ENCODE measurements at regions not wholly inside any gene's neighbourhood (a gene's known extent, or its start where the extent isn't known, plus 50 kb on each side); places are given as distances from the start of the nearest gene placed in this dataset.
"Not testable (repeated sequence)": the region's sequence is repeated elsewhere in the genome, so short reads cannot be mapped to it uniquely, and the experiment has no call there.

DNA sequence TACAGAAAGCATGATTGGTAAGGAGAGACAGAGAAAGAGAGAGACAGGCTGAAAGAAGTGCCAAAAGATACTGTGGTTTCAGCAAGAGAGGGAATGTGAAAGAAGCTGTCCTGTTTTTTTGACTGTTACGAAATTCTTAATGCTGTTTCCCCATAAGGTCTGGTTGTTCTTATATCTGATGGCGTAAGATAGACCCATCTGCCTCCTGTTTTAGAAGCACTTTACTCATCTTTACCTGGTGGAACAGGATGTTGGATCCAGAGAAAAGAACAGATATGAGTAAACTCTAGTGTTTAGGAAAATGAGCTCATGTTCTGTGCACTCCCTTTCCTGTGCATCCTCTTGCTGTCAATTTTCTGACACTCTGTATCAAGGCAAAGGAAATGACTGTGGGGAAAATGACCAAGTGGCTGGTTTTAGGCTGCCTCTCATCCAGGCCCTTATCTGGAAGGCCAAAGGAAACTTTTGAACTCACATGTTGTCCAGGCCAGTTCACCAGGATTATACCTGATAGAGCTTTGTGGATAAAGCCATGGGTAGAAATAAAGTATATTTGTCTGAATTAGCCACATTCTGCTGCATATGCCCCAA, 311.7 kb upstream of the HTR2C start:
- DNase-seq: no peak

DNA sequence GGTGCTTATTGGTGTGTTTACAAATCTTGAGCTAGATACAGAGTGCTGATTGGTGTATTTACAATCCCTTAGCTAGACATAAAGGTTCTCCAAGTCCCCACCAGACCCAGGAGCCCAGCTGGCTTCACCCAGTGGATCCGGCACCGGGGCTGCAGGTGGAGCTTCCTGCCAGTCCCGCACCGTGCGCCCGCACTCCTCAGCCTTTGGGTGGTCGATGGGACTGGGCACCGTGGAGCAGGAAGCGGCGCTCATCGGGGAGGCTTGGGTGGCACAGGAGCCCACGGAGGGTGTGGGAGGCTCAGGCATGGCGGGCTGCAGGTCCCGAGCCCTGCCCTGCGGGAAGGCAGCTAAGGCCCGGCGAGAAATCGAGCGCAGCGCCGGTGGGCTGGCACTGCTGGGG, 313.5 kb upstream of the HTR2C start:
- DNase-seq: not testable (repeated sequence)

DNA sequence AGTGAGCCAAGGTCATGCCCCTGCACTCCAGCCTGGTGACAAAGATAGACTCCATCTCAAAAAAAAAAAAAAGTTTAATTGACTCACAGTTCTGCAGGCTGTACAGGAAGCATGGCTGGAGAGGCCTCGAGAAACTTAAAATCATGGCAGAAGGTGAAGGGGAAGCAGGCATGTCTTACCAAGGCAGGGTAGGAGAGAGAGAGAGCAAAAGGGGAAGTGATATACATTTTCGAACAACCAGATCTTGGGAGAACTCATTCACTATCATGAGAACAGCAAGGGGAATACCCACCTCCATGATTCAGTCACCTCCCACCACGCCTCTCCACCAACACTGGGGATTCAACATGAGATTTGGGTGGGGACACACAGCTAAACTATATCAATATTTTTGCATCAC, 315.2 kb upstream of the HTR2C start:
- no peak for DNase-seq

DNA sequence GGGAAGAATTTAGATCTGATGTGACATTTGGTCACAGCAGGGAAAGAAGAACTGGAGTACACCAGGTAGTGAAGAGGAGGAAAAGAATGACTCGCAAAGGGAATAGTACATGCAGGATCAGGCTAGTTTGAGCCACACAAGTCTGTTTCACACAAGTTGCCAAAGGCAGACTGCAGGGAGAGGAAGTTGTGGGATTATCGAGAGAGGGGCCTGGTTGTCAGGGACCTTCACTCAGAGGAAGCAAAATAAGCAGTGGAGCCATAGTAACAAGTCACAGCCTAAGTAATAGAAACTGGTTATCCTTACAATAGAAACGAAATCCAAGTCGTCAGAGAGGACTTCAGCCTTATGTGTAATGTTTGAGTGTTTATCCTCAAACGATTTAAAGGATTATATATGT, 316.7 kb upstream of the HTR2C start:
- no peak for DNase-seq

DNA sequence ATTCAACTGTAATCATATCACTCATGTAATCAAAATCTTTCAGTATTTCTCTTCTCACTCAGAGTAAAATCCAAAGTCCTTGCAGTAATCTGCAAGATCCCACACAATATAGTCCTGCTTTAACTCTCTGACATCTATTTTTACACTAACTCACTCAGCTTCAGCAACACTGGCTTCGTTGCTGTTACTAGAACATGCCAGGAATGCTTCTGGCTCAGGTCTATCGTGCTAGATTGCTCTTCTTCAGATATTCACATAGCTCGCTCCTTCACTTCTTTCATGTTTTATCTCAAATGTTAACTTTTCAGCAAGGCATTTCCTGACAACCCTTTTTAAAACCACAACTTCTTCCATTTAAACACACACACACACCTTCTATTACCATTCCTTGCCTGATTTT, 331.7 kb upstream of the HTR2C start:
- no peak for DNase-seq

DNA sequence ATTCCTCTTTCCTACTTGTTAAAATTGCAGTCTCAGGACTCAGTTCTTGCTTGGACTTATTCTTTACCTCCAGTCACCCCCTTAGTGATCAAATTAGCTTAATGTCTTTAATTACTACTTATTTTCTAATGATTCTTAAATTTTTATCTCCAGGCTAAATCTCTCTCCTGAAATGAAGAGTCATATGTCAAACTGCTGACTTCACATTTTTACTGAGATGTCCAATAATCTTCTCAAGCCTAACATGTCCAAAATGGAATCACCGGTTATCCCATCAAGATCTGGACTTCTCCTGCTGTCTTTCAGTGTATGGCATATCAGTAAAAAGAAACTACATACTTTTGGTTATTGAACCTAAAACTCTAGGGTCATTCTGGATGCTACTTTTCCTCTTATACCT, 332.3 kb upstream of the HTR2C start:
- no peak for DNase-seq

DNA sequence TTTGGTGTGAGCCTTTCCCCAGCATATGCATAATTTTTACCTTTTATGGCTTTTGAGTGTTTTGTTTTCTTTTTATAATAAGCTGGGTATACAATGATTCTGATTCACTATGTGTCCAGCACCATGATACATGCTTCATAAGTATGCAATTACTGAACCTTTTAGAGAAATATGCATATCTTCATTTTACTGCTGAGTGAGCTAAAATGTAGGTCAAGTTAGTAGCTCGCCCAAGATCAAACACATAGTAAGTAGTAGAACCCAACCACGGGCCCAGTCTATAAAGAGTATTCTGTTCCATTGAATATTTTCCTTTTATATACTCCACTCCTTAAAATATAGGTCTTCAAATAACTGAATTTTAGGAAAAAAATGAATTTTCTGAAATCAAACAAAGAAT, 362.4 kb upstream of the HTR2C start:
- DNase-seq: no peak

DNA sequence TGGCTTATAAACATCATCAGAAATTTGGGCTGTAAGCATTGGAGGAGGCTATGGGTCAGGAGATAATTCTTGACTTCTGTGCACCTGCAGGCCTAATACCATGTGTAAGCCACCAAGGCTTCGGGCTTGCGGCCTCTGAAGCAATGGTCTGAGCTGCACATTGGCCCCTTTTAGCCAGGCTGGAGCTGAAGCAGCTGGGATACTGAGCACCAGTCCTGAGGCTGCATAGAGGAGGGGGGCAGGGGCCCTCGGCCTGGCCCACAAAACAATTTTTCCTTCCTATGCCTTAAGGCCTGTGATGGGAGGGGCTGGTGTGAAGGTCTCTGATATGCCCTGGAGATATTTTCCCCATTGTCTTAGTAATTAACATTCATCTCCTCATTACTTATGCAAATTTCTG, 373.0 kb upstream of the HTR2C start:
- DNase-seq: no peak

DNA sequence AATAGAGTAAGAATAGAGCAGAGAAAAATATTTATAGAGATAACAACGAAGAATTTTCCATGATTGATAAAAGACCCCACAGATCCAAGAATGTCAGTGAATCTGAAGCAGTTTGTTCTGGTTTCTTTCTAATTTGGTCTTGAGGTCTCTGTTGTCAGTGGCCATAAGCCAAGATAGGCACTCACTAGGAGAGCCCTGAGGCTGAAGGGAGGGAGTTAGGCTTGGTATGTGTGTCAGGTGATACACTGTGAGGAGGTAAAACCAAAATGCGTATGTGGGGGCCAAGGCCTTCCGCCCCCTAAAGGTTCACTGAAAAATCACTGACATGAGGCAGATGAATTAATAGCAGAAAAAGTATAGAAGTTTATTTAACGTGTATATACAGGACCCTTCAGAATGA, 382.3 kb upstream of the HTR2C start:
- no peak for DNase-seq

DNA sequence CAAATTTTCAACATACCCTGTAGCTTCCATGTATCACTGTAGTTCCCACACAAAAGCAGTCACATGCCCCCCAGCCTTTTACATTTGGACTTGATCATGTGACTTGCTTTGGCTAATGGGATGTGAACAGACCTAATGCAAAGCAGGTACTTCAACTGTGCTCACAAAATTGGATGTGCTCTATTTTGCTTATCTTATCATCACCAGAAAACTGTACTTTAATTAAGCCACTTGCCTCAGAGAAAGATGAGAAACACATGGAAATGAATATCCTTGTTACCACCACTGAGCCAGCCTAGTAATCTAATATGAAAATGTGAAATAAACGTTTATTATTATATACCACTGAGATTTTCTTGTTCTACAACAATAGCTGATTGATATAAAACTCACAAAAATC, 402.7 kb upstream of the HTR2C start:
- no peak for DNase-seq

DNA sequence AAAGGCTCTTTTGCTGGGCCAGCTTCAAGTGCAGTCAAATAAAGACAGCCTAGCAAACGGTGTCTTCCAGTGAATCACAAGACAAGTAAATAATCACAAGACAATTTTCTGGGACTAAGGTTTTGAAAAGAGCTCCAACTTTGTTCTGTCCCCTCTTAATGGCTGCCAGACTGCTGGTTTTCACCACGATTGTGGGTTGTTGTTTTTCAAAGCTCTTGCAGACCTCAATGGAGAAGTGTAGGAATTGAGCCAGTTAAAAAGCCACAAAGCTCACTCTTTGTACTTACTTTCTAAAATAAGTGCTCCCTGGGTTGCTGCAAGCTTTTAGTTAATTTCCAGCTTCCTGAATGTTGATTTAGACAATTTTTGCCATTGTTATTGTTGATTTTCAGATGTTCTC, 405.8 kb upstream of the HTR2C start:
- no peak for DNase-seq

DNA sequence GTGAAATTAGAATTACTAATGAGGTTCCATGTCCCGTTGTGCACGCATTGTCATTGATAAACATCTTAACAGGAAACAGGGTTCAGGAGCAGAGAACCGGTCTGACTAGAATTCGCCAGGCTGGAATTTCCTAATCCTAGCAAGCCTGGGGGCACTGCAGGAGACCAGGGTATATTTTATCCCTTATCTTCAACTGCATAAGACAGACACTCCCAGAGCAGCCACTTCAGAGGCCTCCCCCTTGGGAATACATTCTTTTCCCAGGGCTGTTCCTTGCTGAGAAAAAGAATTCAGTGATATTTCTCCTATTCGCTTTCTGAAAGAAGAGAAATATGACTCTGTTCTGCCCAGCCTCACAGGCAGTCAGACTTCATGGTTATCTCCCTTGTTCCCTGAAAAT, 416.6 kb upstream of the HTR2C start:
- DNase-seq: not testable (repeated sequence)

DNA sequence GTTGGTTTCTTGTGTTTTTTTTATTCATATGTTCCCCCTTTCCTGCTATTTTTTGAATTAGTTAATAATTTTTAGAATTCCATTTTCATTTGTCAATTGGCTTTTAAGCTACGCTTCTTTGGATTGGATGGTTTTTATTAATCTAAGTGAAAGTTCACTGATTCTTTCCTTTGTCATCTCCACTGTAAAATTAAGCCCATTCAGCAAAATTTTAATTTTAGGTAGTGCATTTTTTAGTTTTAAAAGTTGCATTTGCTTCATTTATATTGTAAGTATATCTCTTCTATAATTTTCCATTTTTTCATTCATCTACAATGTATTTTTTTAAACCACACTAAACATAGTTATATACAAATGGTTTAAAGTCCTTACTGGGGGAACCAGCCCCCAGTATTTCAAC, 417.3 kb upstream of the HTR2C start:
- DNase-seq: no peak

DNA sequence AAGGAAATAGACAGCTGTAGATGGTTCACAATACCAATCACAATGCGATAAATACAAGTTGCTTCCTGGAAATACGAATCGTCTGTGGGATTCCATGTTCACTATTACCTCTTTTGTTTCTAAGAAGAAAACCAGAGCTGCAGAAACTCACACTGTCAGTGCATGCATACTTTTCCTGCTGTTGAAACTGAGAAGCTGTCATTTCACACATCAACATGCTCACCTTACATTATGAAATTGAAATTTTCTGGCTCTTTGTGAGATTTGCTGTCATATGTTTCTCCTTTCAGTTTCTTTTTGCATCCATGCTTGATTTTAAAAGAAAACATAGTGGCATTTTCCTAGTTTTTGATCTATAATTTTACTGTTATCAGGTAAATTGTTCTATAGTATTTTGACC, 418.3 kb upstream of the HTR2C start:
- no peak for DNase-seq

DNA sequence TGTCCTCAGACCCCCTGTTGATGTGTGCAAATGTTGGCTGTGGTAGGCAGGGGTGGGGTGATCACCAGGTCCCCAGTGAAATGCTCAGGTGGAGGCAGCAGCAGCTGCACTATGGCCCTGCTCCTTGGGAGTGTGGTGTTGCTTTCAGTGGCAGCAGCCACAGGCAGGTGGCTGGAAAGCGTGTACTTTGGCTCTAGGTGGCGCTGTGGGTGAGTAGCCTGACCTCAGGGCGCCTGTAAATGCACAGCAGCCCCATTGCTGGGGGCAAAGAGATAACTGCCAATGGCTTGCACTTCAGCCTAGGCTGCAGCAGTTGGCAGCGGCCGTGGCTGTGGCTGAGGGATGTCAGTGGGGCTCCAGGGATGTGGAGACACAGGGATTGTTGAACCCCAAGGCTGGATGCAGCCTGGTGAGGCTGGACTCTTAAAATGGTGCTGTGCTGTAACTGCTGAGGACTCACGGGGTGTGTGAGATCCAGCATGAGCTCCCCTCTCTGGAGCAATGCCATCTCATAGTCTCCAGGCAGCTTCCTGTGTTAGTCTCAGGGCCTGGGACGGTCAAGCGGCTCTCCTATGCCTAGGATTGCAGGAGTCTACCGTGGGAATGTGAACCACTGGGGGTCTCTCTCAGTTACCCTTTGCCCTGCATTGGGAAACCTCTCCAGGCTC, 421.7 kb upstream of the HTR2C start:
- DNase-seq: no peak

DNA sequence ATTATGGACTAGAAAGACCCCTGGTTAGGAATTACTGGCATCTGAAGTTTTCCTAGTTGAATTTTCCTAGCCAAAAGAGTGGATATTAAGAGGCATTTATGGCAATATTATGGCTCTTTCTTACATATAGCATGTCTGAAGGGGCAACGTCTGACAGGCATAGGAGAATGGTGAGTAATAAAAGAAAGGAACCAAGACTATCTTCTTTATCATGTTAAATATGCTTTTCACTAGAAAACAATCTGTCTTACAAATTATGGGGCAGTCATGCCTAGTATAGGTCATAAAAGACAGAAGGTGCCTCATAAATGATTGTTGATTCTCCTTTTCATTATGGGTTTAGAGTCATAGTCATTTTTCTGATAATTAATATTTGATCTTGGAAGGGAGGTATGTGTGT, 431.1 kb upstream of the HTR2C start:
- no peak for DNase-seq

DNA sequence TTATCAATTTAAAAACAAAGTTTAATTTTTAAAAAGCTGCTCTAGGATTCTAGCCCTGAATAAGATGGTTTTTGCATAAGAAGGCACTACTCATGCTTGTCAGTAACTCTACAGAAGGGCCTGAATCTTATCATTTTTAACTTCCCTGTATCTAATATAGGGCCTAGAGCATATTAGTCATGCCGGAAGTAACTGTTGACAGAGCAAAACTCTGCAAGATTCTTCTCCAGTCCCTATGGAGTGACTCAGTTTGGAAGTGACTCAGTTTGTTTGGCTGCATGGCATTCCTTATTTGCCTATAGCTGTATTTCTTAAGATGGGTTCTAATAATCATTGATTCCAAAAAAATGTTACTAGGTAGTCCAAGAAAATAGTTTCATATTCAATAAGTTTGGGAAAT, 431.8 kb upstream of the HTR2C start:
- DNase-seq: no peak

DNA sequence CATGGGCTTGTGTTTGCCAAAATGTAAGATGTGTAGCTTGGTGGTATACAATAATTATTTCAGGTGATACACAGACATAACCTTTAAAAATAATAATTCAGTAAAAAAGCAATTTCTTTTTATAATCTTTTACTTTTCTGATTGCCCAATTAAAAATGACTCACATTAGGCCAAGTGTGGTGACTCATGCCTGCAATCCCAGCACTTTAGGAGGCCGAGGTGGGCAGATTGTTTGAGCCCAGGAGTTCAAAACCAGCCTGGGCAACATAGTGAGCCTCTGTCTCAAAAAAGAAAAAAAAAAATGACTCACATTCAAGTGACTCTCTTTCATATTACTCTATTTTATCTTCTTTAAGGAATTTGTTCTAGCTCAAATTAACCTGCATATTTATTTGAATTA, 449.4 kb upstream of the HTR2C start:
- no peak for DNase-seq

DNA sequence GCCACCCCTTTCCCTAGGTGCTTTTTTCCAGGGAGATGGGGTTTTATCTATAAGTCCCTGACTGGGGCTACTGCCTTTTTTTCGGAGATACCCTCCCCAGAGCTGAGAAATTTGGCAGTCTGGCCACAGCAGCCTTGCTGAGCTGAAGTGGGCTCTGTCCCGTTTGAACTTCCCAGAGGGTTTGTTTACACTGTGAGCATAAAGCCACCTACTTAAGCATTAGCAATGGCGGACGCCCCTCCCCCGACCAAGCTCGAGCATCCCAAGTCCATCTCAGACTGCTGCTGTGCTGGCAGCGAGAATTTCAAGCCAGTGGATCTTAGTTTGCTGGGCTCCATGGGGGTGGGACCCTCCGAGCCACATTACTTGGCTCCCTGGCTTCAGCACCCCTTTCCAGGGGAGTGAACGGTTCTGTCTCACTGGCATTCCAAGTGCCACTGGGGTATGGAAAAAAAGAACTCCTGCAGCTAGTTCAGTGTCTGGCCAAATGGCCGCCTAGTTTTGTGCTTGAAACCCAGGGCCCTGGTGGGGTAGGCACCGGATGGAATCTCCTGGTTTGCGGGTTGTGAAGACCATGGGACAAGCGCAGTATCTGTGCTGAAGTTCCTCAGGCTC, 456.4 kb upstream of the HTR2C start:
- DNase-seq: no peak

DNA sequence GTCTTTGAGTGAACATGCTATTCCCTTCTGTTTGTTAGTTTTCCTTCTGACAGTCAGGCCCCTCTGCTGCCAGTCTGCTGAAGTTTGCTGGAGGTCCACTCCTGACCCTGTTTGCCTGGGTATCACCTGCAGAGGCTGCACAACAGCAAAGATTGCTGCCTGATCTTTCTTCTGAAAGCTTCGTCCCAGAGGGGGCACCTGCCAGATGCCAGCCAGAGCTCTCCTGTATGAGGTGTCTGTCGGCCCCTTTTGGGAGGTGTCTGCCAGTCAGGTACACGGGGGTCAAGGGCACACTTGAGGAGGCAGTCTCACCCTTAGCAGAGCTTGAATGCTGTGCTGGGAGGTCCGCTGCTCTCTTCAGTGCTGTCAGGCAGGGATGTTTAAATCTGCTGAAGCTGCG, 456.9 kb upstream of the HTR2C start:
- no peak for DNase-seq

DNA sequence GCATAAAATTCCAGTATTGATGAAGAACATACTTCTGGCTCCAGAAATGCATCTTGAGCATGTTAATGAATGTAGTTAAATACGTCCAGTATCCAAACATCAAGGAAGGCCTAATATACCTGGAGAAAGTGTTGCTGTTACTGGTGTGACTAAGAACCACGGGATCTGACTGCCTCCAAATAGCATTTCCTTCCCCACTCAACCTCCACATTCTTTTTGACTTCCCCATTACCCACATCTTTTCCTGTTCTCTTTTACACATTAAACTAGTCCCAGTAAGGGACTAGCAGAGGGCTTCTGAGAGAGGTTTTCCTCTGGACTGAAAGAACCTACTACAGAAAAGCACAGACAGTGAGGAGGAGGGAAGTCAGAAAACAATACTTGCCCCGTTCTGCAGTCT, 482.8 kb upstream of the HTR2C start:
- DNase-seq: no peak

DNA sequence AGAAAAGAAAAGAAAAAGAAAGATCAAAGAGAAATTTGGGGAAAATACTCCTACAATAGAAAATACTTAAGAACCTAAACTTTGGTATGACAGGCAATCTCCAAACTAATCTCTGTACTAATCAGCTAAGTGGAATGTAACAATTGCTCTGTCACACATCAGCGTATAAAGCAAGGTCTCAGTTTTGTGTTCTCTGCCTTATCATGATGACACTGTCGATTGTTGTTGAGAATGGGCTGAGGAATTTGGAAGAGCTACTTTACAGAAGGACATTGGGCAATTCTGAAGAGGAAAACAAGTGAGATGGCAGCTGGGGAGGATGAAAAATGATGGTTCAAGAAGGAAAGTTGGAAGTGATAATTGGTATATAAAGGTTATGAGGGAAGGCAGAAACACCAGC, 486.0 kb upstream of the HTR2C start:
- no peak for DNase-seq

DNA sequence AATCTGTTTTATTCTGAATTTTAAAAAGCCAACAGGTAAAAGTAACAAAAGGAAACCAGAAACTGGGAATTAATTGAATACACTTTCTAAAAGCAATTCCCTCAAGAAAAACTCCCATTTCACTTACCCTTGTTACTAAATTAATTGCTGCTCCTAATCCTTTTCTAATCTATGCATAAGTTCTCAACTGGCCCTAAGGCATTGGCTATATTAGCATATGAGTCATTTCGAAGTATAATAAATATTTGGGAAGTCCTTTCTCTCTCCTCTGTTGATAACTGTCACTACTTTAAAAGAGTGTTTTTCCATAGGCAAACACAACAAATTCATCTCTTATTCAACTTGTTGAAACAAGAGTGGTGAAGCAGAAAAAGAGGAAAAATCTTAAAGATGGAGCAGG, 486.5 kb upstream of the HTR2C start:
- no peak for DNase-seq

DNA sequence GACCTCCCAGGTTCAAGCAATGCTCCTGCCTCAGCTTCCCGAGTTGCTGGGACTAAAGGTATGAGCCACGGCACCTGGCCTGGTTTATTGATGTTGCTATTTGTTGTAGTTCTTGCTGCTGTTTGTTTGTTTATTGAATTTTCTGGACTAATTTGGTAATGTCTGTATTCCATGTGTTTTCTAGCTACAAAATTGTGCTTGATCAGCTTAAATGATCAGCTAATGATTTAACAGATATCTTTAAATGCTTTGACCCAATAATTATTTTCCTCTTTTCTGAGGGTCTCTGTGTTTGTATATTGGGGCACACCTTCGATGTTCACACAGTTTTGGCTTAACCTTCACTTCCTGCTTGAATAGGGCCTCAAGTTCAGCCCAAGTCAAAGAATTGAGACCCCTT, 488.1 kb upstream of the HTR2C start:
- no peak for DNase-seq

DNA sequence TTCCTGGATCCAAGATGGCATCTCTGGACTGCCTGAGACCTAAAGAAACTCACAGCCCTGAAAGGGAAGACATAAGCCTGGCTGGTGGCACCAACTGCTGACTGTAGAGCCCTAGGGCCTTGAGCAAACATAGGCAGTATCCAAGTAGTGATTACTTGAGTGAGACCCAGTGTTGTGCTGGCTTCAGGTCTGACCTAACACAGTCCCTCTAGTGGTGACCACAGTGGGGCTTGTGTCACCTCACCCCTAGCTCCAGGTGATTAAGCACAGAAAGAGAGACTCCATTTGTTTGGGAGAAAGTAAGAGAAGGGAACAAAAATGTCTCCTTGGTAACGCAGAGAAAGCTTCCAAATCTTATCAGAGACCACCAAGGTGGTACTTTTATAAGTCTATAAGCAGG, 496.3 kb upstream of the HTR2C start:
- no peak for DNase-seq
